Endothelial cell (in vitro differentiated cells): ENCODE measurements at regions not wholly inside any gene's neighbourhood (a gene's known extent, or its start where the extent isn't known, plus 50 kb on each side); places are given as distances from the start of the nearest gene placed in this dataset.

ENCODE experiments used
- DNase-seq: peaks from one replicate; pipeline ENCODE4 v3.0.0; 2021; ENCODE audit warnings: low spot score
- H3K27ac Mint-ChIP-seq: one replicate; pipeline ENCODE4 v1.8.0; 2021; ENCODE audit warnings: mixed read lengths, inconsistent platforms; ENCODE audit not compliant: unreplicated experiment
- H3K27me3 Mint-ChIP-seq: one replicate; pipeline ENCODE4 v1.8.0; 2021; ENCODE audit warnings: mild to moderate bottlenecking, moderate library complexity, mixed read lengths, inconsistent platforms; ENCODE audit not compliant: unreplicated experiment
- H3K36me3 Mint-ChIP-seq: one replicate; pipeline ENCODE4 v1.8.0; 2021; ENCODE audit warnings: mild to moderate bottlenecking, low read depth, mixed read lengths, inconsistent platforms; ENCODE audit not compliant: unreplicated experiment
- H3K4me1 Mint-ChIP-seq: one replicate; pipeline ENCODE4 v1.8.0; 2021; ENCODE audit warnings: mild to moderate bottlenecking, mixed read lengths, inconsistent platforms; ENCODE audit not compliant: unreplicated experiment
- H3K4me3 Mint-ChIP-seq: one replicate; pipeline ENCODE4 v1.8.0; 2021; ENCODE audit warnings: mild to moderate bottlenecking, mixed read lengths, inconsistent platforms; ENCODE audit not compliant: unreplicated experiment
- H3K9me3 Mint-ChIP-seq: one replicate; pipeline ENCODE4 v1.8.0; 2021; ENCODE audit warnings: mixed read lengths, inconsistent platforms; ENCODE audit not compliant: unreplicated experiment
- CTCF ChIP-seq: fragments of 200-600 bp; sonication (generic); IDR thresholded peaks from one replicate; pipeline ENCODE4 v1.5.0; 2021; ENCODE audit warnings: antibody characterized with exemption; ENCODE audit not compliant: unreplicated experiment

GRCh38 chrX:68892651-68893050, 63.8 kb downstream of the EFNB1 start:
- Mint-ChIP-seq H3K27me3 (peaks cover 3% of the 10 kb centered on the region), H3K4me3 (no peak overlapping the region), H3K36me3 (no peaks in the 10 kb centered on the region), H3K4me1 (peaks cover 12% of the 10 kb centered on the region), H3K9me3 (no peaks in the 10 kb centered on the region), H3K27ac (no peak overlapping the region)
- no peak for DNase-seq
- no peak for TF ChIP-seq CTCF

- Mint-ChIP-seq H3K4me3 (no peak overlapping the region), H3K27ac (no peak overlapping the region), H3K36me3 (no peaks in the 10 kb centered on the region), H3K27me3 (peaks cover 3% of the 10 kb centered on the region), H3K9me3 (no peaks in the 10 kb centered on the region), H3K4me1 (peaks cover 12% of the 10 kb centered on the region)
- DNase-seq: no peak
- no peak for TF ChIP-seq CTCF
Measured at GRCh38 chrX:68892134-68892533, 63.3 kb downstream of the EFNB1 start.
